Smooth muscle cell (in vitro differentiated cells): ENCODE measurements at regions not wholly inside any gene's neighbourhood (a gene's known extent, or its start where the extent isn't known, plus 50 kb on each side); places are given as distances from the start of the nearest gene placed in this dataset.
"Not testable (repeated sequence)": the region's sequence is repeated elsewhere in the genome, so short reads cannot be mapped to it uniquely, and the experiment has no call there.

ENCODE experiments used
- DNase-seq: peaks from one replicate; lab custom pipeline; 2025; ENCODE audit not compliant: unreplicated experiment; lab: John Stamatoyannopoulos, UW
- H2AFZ ChIP-seq: fragments of 200-600 bp; sonication (generic); 2 replicates; pipeline ENCODE4 v1.6.0; 2016; ENCODE audit warnings: antibody characterized with exemption, low read depth, mild to moderate bottlenecking
- H3F3A ChIP-seq: fragments of 200-600 bp; sonication (generic); 2 replicates; pipeline ENCODE4 v1.6.0; 2017; ENCODE audit warnings: antibody characterized with exemption, low read depth
- H3K27ac ChIP-seq: fragments of 200-600 bp; sonication (generic); 2 replicates; pipeline ENCODE4 v1.5.1; 2016; ENCODE audit warnings: low read depth, mild to moderate bottlenecking
- H3K27me3 ChIP-seq: fragments of 200-600 bp; sonication (generic); 2 replicates; pipeline ENCODE4 v1.6.1; 2016; ENCODE audit warnings: low read depth, mild to moderate bottlenecking
- H3K36me3 ChIP-seq: fragments of 200-600 bp; sonication (generic); 2 replicates; pipeline ENCODE4 v1.5.1; 2016; ENCODE audit warnings: low read depth
- H3K4me1 ChIP-seq: fragments of 200-600 bp; sonication (generic); 2 replicates; pipeline ENCODE4 v1.5.1; 2016; ENCODE audit warnings: low read depth
- H3K4me2 ChIP-seq: fragments of 200-600 bp; sonication (generic); 2 replicates; pipeline ENCODE4 v1.6.0; 2016; ENCODE audit warnings: mild to moderate bottlenecking
- H3K4me3 ChIP-seq: fragments of 200-600 bp; sonication (generic); 2 replicates; pipeline ENCODE4 v1.5.1; 2016; ENCODE audit warnings: mild to moderate bottlenecking
- H3K79me2 ChIP-seq: fragments of 200-600 bp; sonication (generic); 2 replicates; pipeline ENCODE4 v1.6.0; 2016; ENCODE audit warnings: low read depth, mild to moderate bottlenecking
- H3K9ac ChIP-seq: fragments of 200-600 bp; sonication (generic); 2 replicates; pipeline ENCODE4 v1.6.0; 2016; ENCODE audit warnings: low read depth
- H3K9me3 ChIP-seq: fragments of 200-600 bp; sonication (generic); replicated peaks from 2 replicates; pipeline ENCODE4 v1.5.1; 2016; ENCODE audit warnings: low read depth
- H4K20me1 ChIP-seq: fragments of 200-600 bp; sonication (generic); 2 replicates; pipeline ENCODE4 v1.6.0; 2016; ENCODE audit warnings: low read depth
- WGBS: methylation state at CpG from one replicate; pipeline ENCODE4 v1.1.7; 2016; ENCODE audit warnings: low lambda C conversion rate; 5-methylcytosine and 5-hydroxymethylcytosine counted together
- TF ChIP-seq, protein P1 (sequence below): fragments of 200-600 bp; sonication (generic); IDR thresholded peaks from 2 replicates; pipeline ENCODE4 v1.5.1; 2017; ENCODE audit warnings: borderline replicate concordance, mild to moderate bottlenecking, antibody characterized with exemption; ENCODE audit not compliant: insufficient read depth, poor library complexity, severe bottlenecking

- WGBS: 91% methylated on average over 2 of the region's 2 CpGs
- Histone ChIP-seq H3F3A (no peaks in the 10 kb centered on the region), H3K4me2 (no peak overlapping the region), H3K27me3 (no peaks in the 10 kb centered on the region), H3K27ac (no peak overlapping the region), H3K9ac (no peak overlapping the region), H3K79me2 (no peaks in the 10 kb centered on the region), H4K20me1 (no peaks in the 10 kb centered on the region), H3K4me1 (no peaks in the 10 kb centered on the region), H2AFZ (no peak overlapping the region), H3K4me3 (no peak overlapping the region), H3K9me3 (no peaks in the 10 kb centered on the region), H3K36me3 (no peaks in the 10 kb centered on the region)
- DNase-seq: no peak
- TF ChIP-seq, protein P1, sequence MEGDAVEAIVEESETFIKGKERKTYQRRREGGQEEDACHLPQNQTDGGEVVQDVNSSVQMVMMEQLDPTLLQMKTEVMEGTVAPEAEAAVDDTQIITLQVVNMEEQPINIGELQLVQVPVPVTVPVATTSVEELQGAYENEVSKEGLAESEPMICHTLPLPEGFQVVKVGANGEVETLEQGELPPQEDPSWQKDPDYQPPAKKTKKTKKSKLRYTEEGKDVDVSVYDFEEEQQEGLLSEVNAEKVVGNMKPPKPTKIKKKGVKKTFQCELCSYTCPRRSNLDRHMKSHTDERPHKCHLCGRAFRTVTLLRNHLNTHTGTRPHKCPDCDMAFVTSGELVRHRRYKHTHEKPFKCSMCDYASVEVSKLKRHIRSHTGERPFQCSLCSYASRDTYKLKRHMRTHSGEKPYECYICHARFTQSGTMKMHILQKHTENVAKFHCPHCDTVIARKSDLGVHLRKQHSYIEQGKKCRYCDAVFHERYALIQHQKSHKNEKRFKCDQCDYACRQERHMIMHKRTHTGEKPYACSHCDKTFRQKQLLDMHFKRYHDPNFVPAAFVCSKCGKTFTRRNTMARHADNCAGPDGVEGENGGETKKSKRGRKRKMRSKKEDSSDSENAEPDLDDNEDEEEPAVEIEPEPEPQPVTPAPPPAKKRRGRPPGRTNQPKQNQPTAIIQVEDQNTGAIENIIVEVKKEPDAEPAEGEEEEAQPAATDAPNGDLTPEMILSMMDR: no peak
Measured at GRCh38 chr6:140784573-140784972, 1348.2 kb upstream of the GJE1 start.

- H4K20me1 ChIP-seq, H3K9ac ChIP-seq, H3K4me3 ChIP-seq, H3K79me2 ChIP-seq, H3K4me2 ChIP-seq, H3K36me3 ChIP-seq, DNase-seq, H3F3A ChIP-seq, H3K27me3 ChIP-seq, H3K27ac ChIP-seq, H3K9me3 ChIP-seq, H3K4me1 ChIP-seq, H2AFZ ChIP-seq: not testable (repeated sequence)
- WGBS: 80% methylated on average over 2 of the region's 2 CpGs
Measured at GRCh38 chr6:140783504-140783903, 1349.2 kb upstream of the GJE1 start.

DNA sequence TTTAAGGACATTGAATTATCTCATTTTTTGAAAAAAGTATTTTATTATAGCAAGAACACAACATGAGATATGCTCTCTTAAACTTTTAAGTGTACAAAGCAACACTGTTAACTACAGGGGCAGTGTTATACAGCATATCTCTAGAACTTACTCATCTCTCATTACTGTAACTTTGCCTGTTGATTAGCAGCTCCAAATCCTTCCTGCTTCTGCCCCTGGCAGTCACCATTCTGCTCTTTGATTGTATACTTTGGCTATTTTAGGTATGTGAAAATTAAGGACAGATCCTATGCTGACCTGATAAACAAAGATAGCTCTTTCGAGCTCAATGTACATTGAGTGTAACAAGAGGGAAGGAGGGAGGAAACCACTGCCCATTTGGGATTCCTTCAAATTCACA lies 1349.8 kb upstream of the GJE1 start:
- Histone ChIP-seq H3K79me2 (no peaks in the 10 kb centered on the region), H2AFZ (peak overlapping the region; percentile 14), H3K9ac (no peak overlapping the region), H3K27me3 (no peaks in the 10 kb centered on the region), H3K4me2 (no peak overlapping the region), H3K36me3 (no peaks in the 10 kb centered on the region), H3K27ac (no peak overlapping the region), H4K20me1 (no peaks in the 10 kb centered on the region), H3K4me3 (no peak overlapping the region), H3F3A (no peaks in the 10 kb centered on the region), H3K4me1 (no peaks in the 10 kb centered on the region), H3K9me3 (no peaks in the 10 kb centered on the region)
- TF ChIP-seq, protein P1: no peak
- DNase-seq: no peak
- WGBS: 14% methylated on average over 1 of the region's 1 CpG

DNA sequence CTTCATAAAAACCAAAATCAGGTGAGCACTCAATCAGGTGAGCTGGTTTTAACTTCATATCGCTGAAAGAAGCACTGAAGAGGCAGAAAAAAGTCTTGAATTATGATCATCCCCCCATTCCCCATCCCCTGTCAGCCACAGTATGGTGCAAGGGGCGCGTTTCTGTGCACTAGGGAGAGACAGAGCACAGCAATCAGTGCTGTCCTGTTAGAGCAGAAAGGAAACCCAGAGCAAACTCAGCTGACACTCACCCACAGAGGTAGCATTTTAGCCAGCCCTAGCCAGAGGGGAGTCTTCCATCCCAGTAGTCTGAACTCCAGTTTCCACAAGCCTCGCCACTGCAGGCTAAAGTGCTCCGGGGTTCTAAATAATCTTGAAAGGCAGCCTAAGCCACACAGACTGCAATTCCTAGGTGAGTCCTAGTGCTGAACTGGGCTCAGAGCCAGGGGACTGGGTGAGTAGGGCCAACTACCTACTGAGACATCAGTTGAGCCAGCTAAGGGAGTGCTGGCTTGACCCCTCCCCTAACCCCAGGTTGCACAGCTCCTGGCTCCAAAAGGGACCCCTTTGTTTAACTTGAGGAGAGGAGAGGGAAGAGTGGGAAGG lies 1352.6 kb upstream of the GJE1 start:
- no peak overlapping the region for H3K4me3 ChIP-seq
- H3K9me3 ChIP-seq: no peaks in the 10 kb centered on the region
- no peak overlapping the region for H2AFZ ChIP-seq
- H3K4me2 ChIP-seq: no peak overlapping the region
- H3K79me2 ChIP-seq: no peaks in the 10 kb centered on the region
- H3K4me1 ChIP-seq: no peaks in the 10 kb centered on the region
- no peaks in the 10 kb centered on the region for H3K27me3 ChIP-seq
- WGBS: 98% methylated on average over 5 of the region's 5 CpGs
- H4K20me1 ChIP-seq: no peaks in the 10 kb centered on the region
- no peak overlapping the region for H3K27ac ChIP-seq
- H3F3A ChIP-seq: no peaks in the 10 kb centered on the region
- no peaks in the 10 kb centered on the region for H3K36me3 ChIP-seq
- TF ChIP-seq, protein P1: no peak
- no peak for DNase-seq
- no peak overlapping the region for H3K9ac ChIP-seq
